NT2/D1 (cell line): ENCODE measurements at regions not wholly inside any gene's neighbourhood (a gene's known extent, or its start where the extent isn't known, plus 50 kb on each side); places are given as distances from the start of the nearest gene placed in this dataset.
"Not testable (repeated sequence)": the region's sequence is repeated elsewhere in the genome, so short reads cannot be mapped to it uniquely, and the experiment has no call there.

Experiments
- SUZ12 ChIP-seq: IDR thresholded peaks from 2 replicates; pipeline ENCODE4 v1.6.1; 2011; ENCODE audit not compliant: insufficient read length, insufficient read depth; ENCODE audit errors: extremely low read depth
- ZNF274 ChIP-seq: IDR thresholded peaks from 2 replicates; pipeline ENCODE4 v1.6.1; 2011; ENCODE audit warnings: mild to moderate bottlenecking, low read depth, low read length

DNA sequence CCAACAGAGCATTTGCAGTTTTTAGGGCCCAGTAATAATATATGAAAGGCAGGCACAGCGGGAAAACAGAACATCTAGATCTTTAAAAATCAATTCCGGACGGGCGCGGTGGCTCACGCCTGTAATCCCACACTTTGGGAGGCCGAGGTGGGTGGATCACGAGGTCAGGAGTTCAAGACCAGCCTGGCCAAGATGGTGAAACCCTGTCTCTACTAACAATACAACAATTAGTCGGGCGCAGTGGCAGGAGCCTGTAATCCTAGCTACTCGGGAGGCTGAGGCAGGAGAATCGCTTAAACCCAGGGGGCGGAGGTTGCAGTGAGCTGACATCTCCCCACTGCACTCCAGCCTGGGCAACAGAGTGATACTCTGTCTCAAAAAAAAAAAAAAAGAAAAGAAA, 88.5 kb upstream of the MSH6 start:
- not testable (repeated sequence) for TF ChIP-seq SUZ12, ZNF274
